GM12878 (cell line): ENCODE measurements at regions not wholly inside any gene's neighbourhood (a gene's known extent, or its start where the extent isn't known, plus 50 kb on each side); places are given as distances from the start of the nearest gene placed in this dataset.

ENCODE experiments used
- ATAC-seq: fragments of 200-7000 bp; cut with Tn5 transposase; 3 replicates; pipeline ENCODE4 v1.9.1; 2020; ENCODE audit warnings: mild to moderate bottlenecking, moderate library complexity
- BruUV-seq: library from RNA; stranded (reverse); fragments of 400-500 nt; replicated peaks from 2 replicates; lab custom pipeline; 2021; lab: Mats Ljungman, UMichigan
- CTCF ChIA-PET: fragments of 300-600 bp; sonication (Branson Sonifier 250); formaldehyde crosslinking; extraction: SDS; loops from one replicate; lab custom pipeline; 2021; ENCODE audit warnings: inconsistent platforms; lab: Yijun Ruan, JAX
- POLR2A ChIA-PET: fragments of 350-600 bp; formaldehyde crosslinking; extraction: SDS; loops from one replicate; lab custom pipeline; 2021; ENCODE audit warnings: inconsistent platforms; lab: Charles Lee
- RAD21 ChIA-PET: fragments of 300-600 bp; sonication (Branson Sonifier 250); formaldehyde crosslinking; loops from one replicate; lab custom pipeline; 2023; ENCODE audit warnings: antibody characterized with exemption; ENCODE audit not compliant: unreplicated experiment; lab: Charles Lee
- SMC1A ChIA-PET: fragments of 300-600 bp; sonication (Branson Sonifier 250); formaldehyde crosslinking; loops from one replicate; lab custom pipeline; 2023; ENCODE audit not compliant: unreplicated experiment, uncharacterized antibody; lab: Charles Lee
- DNase-seq: peaks from one replicate; pipeline ENCODE4 v3.0.0-alpha.2; 2011; ENCODE audit warnings: low read depth, low spot score
- FAIRE-seq: peaks from 3 replicates; lab custom pipeline; 2011; peaks lifted over from hg19 to GRCh38; lab: Jason Lieb, UNC
- H2AFZ ChIP-seq: 2 replicates; pipeline ENCODE4 v1.6.0; 2011; ENCODE audit warnings: low read depth, low read length, control low read depth; ENCODE audit not compliant: control insufficient read depth
- H3K27ac ChIP-seq: 2 replicates; pipeline ENCODE4 v1.5.1; 2011; ENCODE audit warnings: control low read depth; ENCODE audit not compliant: control insufficient read depth, insufficient read depth
- H3K27me3 ChIP-seq, 2 experiments: replicated peaks in 1 of 2; 2 replicates each; pipeline versions ENCODE4 v1.6.0 to v1.6.1; 2011; ENCODE audit warnings: low read length in 1 of 2; ENCODE audit not compliant: control insufficient read depth in 2 of 2, insufficient read depth in 2 of 2
- H3K36me3 ChIP-seq, 2 experiments: 2 replicates each; pipeline ENCODE4 v1.5.1; 2011; ENCODE audit warnings: low read length in 1 of 2; ENCODE audit not compliant: control insufficient read depth in 2 of 2, insufficient read depth in 2 of 2
- H3K4me1 ChIP-seq: 2 replicates; pipeline ENCODE4 v1.6.1; 2011; ENCODE audit warnings: mild to moderate bottlenecking, low read length, moderate library complexity, mixed read lengths; ENCODE audit not compliant: control insufficient read depth, insufficient read depth
- H3K4me2 ChIP-seq: 2 replicates; pipeline ENCODE4 v1.6.0; 2011; ENCODE audit warnings: control low read depth; ENCODE audit not compliant: control insufficient read depth, insufficient read depth
- H3K4me3 ChIP-seq: fragments of 200-600 bp; sonication (generic); 2 replicates; pipeline ENCODE4 v1.5.1; 2016
- H3K79me2 ChIP-seq: 2 replicates; pipeline ENCODE4 v1.6.0; 2011; ENCODE audit warnings: low read length; ENCODE audit not compliant: control insufficient read depth, insufficient read depth
- H3K9ac ChIP-seq: 2 replicates; pipeline ENCODE4 v1.8.0; 2011; ENCODE audit warnings: low read length, control low read depth, mixed read lengths; ENCODE audit not compliant: control insufficient read depth, insufficient read depth
- H3K9me3 ChIP-seq: replicated peaks from 3 replicates; pipeline ENCODE4 v1.5.1; 2011; ENCODE audit warnings: mild to moderate bottlenecking, low read length; ENCODE audit not compliant: control insufficient read depth, insufficient read depth
- H4K20me1 ChIP-seq: 2 replicates; pipeline ENCODE4 v1.6.0; 2011; ENCODE audit not compliant: control insufficient read depth, insufficient read depth
- HDAC2 ChIP-seq: fragments of 200-600 bp; sonication (generic); IDR thresholded peaks from 2 replicates; pipeline ENCODE4 v1.6.1; 2017
- NR2C2 ChIP-seq: IDR thresholded peaks from 2 replicates; pipeline ENCODE4 v1.6.1; 2011; ENCODE audit warnings: borderline replicate concordance, low read depth; ENCODE audit not compliant: control insufficient read depth, insufficient read length
- SREBF1 ChIP-seq: IDR thresholded peaks from 2 replicates; pipeline ENCODE4 v1.6.1; 2012; ENCODE audit warnings: mild to moderate bottlenecking, low read length
- SUPT20H ChIP-seq: IDR thresholded peaks from 2 replicates; pipeline ENCODE4 v1.6.1; 2011; ENCODE audit warnings: low read depth, mild to moderate bottlenecking, low read length, moderate library complexity, borderline replicate concordance; ENCODE audit not compliant: control insufficient read depth
- ZNF207 ChIP-seq: fragments of 450-650 bp; IDR thresholded peaks from 2 replicates; pipeline ENCODE4 v1.6.1; 2014; ENCODE audit warnings: antibody characterized with exemption, mild to moderate bottlenecking, borderline replicate concordance
- ZNF622 ChIP-seq: fragments of 450-650 bp; IDR thresholded peaks from 2 replicates; pipeline ENCODE4 v1.6.1; 2017; ENCODE audit warnings: mild to moderate bottlenecking, inconsistent platforms
- WGBS: methylation state at CpG from one replicate; pipeline ENCODE4 v1.1.6; 2016; ENCODE audit warnings: low lambda C conversion rate; ENCODE audit not compliant: insufficient replicate concordance, insufficient coverage; ENCODE audit errors: missing lambda C conversion rate; 5-methylcytosine and 5-hydroxymethylcytosine counted together
- in situ Hi-C: fragments of 300-500 bp; cut with MboI; formaldehyde crosslinking; loops from 9 replicates; pipeline ENCODE4 v1.14.3; 2018; ENCODE audit warnings: mixed read lengths
- intact Hi-C: fragments of 100-400 bp; cut with micrococcal nuclease; formaldehyde crosslinking; loops from one replicate; pipeline ENCODE4 v1.14.2; 2022; ENCODE audit not compliant: unreplicated experiment
- TF ChIP-seq, protein P1 (sequence below): fragments of 450-650 bp; IDR thresholded peaks from 2 replicates; pipeline ENCODE4 v1.6.1; 2017; ENCODE audit warnings: mild to moderate bottlenecking, moderate library complexity

GRCh38 chr5:101937041-101937440 is 359.0 kb downstream of the SLCO4C1 start:
- Histone ChIP-seq H3K4me2 (no peak overlapping the region), H2AFZ (no peak overlapping the region), H3K4me1 (no peaks in the 10 kb centered on the region), H3K4me3 (no peak overlapping the region), H3K79me2 (no peaks in the 10 kb centered on the region), H3K27ac (no peak overlapping the region), H4K20me1 (no peaks in the 10 kb centered on the region), H3K9ac (no peak overlapping the region), H3K27me3 (no peaks in the 10 kb centered on the region), H3K9me3 (no peaks in the 10 kb centered on the region), H3K36me3 (no peaks in the 10 kb centered on the region)
- RAD21 ChIA-PET, result no interaction called here
- POLR2A ChIA-PET, result no interaction called here
- no peak for FAIRE-seq
- BruUV-seq, result no TSS peak
- ATAC-seq, result no peak
- DNase-seq, result no peak
- SMC1A ChIA-PET, result no interaction called here
- intact Hi-C loops (no loop called here), in situ Hi-C loops (no loop called here)
- WGBS, result 26% methylated on average over 2 of the region's 2 CpGs
- no peak for TF ChIP-seq ZNF207
- TF ChIP-seq NR2C2, result no peak
- TF ChIP-seq, protein P1, sequence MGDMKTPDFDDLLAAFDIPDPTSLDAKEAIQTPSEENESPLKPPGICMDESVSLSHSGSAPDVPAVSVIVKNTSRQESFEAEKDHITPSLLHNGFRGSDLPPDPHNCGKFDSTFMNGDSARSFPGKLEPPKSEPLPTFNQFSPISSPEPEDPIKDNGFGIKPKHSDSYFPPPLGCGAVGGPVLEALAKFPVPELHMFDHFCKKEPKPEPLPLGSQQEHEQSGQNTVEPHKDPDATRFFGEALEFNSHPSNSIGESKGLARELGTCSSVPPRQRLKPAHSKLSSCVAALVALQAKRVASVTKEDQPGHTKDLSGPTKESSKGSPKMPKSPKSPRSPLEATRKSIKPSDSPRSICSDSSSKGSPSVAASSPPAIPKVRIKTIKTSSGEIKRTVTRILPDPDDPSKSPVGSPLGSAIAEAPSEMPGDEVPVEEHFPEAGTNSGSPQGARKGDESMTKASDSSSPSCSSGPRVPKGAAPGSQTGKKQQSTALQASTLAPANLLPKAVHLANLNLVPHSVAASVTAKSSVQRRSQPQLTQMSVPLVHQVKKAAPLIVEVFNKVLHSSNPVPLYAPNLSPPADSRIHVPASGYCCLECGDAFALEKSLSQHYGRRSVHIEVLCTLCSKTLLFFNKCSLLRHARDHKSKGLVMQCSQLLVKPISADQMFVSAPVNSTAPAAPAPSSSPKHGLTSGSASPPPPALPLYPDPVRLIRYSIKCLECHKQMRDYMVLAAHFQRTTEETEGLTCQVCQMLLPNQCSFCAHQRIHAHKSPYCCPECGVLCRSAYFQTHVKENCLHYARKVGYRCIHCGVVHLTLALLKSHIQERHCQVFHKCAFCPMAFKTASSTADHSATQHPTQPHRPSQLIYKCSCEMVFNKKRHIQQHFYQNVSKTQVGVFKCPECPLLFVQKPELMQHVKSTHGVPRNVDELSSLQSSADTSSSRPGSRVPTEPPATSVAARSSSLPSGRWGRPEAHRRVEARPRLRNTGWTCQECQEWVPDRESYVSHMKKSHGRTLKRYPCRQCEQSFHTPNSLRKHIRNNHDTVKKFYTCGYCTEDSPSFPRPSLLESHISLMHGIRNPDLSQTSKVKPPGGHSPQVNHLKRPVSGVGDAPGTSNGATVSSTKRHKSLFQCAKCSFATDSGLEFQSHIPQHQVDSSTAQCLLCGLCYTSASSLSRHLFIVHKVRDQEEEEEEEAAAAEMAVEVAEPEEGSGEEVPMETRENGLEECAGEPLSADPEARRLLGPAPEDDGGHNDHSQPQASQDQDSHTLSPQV, result no peak
- no peak for TF ChIP-seq SUPT20H
- TF ChIP-seq ZNF622, result no peak
- TF ChIP-seq SREBF1, result no peak
- TF ChIP-seq HDAC2, result no peak
- CTCF ChIA-PET, result interaction anchor here (2.0 kb wide), 1 partner anchor 41 kb away, joined by 8 read pairs; no protein-coding TSS in a partner anchor
